DND-41 (cell line): ENCODE measurements at regions not wholly inside any gene's neighbourhood (a gene's known extent, or its start where the extent isn't known, plus 50 kb on each side); places are given as distances from the start of the nearest gene placed in this dataset.

Experiments
- CTCF ChIP-seq: IDR thresholded peaks from 2 replicates; pipeline ENCODE4 v1.5.1; 2012; ENCODE audit warnings: borderline replicate concordance, low read length, moderate library complexity, mild to moderate bottlenecking; ENCODE audit not compliant: poor library complexity, severe bottlenecking; ENCODE audit errors: extremely low read depth
- EZH2 ChIP-seq: IDR thresholded peaks from 3 replicates; pipeline ENCODE4 v1.6.1; 2012; ENCODE audit warnings: borderline replicate concordance, low read depth, mild to moderate bottlenecking, moderate library complexity, low read length, inconsistent platforms; ENCODE audit not compliant: severe bottlenecking

DNA sequence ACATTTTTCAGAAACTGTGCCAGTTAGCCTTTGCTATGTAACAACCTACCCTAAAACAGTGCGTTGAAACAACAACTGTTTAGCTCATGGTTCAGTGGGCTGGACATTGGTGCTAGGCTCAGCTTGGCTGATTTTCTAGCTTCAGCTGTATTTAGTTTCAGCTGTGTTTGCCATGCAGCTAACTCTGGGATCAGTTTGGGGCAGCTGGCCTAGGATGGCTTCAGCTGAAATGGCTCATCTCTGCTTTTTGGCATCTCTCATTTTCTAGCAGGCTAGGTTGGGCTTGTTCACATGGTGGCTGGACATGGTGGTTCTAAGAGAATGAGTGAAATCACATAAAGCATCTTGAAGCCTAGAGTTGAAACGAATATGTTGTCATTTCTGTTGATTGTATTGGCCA, 464.2 kb downstream of the QKI start:
- TF ChIP-seq CTCF (no peak), EZH2 (no peak)
